Right hindlimb (tissue), 1 donor: ENCODE measurements at regions not wholly inside any gene's neighbourhood (a gene's known extent, or its start where the extent isn't known, plus 50 kb on each side); places are given as distances from the start of the nearest gene placed in this dataset.
A peak's percentile ranks its signal among the peaks of the same experiment; 100 is the strongest.
"Not testable (repeated sequence)": the region's sequence is repeated elsewhere in the genome, so short reads cannot be mapped to it uniquely, and the experiment has no call there.

Experiments
- DNase-seq: peaks from one replicate; pipeline ENCODE4 v3.0.0-alpha.2; 2018

DNA sequence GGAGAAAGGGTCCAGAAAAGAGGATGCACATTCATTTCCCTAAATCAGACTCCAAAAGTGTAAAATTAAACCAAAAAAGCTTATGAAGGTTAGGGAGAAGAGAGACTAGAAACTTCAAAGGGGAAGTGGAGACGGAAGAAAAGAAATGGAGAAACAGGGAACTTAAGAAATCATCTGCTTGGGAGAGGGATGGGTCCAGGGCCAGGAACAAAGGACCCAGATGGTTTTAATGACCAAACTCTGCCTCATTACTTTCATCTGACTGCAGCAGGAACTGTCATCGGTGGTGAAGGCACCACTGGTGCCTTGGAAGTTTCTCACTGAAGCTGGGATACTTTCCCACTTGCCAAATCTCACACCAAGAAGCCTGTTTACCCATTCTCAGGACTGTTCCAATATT lies 70.5 kb upstream of the SLC4A7 start:
- DNase-seq = no peak

GRCh38 chr3:27553886-27554540 lies 69.8 kb upstream of the SLC4A7 start:
- DNase-seq = no peak

- DNase-seq = not testable (repeated sequence)
Measured at GRCh38 chr3:27552708-27553107, 68.5 kb upstream of the SLC4A7 start.

GRCh38 chr3:27551413-27551812 lies 67.2 kb upstream of the SLC4A7 start:
- DNase-seq = not testable (repeated sequence)

GRCh38 chr3:27545061-27545460 lies 60.9 kb upstream of the SLC4A7 start:
- no peak for DNase-seq

DNA sequence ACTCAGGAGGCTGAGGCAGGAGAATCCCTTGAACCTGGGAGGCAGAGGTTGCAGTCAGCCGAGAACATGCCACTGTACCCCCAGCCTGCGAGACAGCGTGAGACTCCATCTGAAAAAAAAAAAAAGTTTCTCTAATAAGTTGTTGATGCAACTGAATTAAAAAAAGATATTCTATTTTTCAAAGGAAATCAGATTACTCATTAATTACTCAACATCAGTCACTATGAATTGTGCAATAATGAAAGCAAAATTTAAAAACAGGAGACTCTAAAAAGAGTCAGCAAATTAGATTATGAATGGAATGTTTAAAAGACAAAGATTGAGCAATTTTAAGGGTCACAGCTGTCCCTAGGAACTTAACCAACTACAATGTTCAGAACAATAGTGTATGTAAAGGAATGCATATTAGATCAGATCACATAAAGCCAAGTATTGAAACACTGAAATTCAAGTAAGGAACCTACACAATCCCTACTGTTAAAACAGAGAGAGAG lies 60.2 kb upstream of the SLC4A7 start:
- DNase-seq = no peak

DNA sequence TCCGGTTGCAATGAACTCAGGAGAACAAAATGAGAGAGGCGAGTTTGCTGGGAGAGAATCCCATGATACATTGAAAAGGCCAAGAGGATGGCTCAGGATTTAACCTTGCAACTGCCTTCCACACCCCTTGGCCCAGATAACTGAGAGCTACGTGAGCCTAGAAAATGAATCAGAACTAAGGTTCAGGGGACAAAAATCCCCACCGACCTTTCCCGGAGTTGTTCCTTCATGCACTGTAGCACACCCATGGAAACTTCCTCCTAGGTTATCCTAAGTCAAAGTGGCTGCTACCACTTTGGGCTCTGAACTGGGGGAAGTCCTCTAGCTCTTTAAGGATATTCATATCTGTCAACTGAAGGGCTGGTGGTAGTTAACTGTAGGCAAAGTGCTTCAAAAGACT lies 58.3 kb upstream of the SLC4A7 start:
- DNase-seq = no peak

- DNase-seq = no peak
Measured at GRCh38 chr3:27540231-27540630, 56.0 kb upstream of the SLC4A7 start.

DNA sequence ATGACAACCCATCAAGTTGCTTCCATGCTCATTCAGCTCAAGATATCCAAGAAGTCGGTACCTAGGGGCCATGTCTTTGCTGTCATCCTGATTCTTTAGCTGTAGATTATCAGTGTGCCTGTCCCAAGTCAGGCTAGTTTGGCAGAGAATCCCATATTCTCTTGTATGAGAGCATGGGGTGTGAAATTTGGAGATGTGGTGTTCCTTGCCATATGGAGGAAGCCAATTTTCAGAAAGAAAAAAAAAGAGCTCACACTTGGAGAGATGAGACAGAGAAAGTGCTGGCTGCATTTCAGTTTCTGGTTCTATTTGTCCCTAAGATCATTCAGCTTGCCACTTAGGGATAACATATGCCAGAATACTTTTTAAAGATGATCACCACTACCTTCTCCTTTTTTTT lies 52.3 kb upstream of the SLC4A7 start:
- no peak for DNase-seq

DNA sequence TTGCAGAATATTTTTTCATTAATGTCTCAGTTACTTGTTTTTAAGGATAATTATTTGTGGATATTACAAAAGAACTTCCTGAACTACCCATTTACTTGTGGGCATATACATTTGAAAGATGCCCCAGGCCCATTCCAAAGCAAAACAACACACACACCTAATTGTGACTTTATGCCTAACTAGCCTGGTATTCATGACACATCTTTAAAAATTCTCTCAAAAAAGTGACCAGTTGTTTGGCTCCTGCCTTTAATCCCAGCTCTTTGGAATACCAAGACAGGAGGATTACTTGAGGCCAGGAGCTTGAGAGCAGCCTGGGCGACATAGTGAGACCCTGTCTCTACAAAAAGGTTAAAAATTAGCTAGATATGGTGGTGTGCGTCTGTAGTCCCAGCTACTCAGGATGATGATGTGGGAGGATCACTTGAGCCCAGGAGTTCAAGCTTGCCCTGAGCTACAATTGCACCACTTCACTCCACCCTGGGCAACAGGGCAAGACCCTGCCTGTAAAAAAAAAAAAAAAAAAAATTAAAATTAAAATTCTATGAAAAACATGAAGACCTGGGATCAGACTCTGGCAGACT lies 51.7 kb upstream of the SLC4A7 start:
- DNase-seq = no peak

GRCh38 chr3:27533718-27534573 lies 49.8 kb upstream of the SLC4A7 start:
- peak; percentile 39 for DNase-seq
